ENCODE measurements at regions not wholly inside any gene's neighbourhood (a gene's known extent, or its start where the extent isn't known, plus 50 kb on each side); places are given as distances from the start of the nearest gene placed in this dataset.

- no peaks in the 10 kb centered on the region for H3K27me3 ChIP-seq
- H3K4me3 ChIP-seq, result no peak overlapping the region
- TF ChIP-seq, protein P1, sequence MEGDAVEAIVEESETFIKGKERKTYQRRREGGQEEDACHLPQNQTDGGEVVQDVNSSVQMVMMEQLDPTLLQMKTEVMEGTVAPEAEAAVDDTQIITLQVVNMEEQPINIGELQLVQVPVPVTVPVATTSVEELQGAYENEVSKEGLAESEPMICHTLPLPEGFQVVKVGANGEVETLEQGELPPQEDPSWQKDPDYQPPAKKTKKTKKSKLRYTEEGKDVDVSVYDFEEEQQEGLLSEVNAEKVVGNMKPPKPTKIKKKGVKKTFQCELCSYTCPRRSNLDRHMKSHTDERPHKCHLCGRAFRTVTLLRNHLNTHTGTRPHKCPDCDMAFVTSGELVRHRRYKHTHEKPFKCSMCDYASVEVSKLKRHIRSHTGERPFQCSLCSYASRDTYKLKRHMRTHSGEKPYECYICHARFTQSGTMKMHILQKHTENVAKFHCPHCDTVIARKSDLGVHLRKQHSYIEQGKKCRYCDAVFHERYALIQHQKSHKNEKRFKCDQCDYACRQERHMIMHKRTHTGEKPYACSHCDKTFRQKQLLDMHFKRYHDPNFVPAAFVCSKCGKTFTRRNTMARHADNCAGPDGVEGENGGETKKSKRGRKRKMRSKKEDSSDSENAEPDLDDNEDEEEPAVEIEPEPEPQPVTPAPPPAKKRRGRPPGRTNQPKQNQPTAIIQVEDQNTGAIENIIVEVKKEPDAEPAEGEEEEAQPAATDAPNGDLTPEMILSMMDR (IDR thresholded peaks at IDR 0.05), result no peak
- no peaks in the 10 kb centered on the region for H3K36me3 ChIP-seq
- no peaks in the 10 kb centered on the region for H3K9me3 ChIP-seq
- no peak for DNase-seq (ENCODE audit: low spot score in 2 of 2)
- H3K4me1 ChIP-seq, result no peaks in the 10 kb centered on the region
- intact Hi-C loops (cut with DNase I), result no loop called here
- no peak overlapping the region for H3K27ac ChIP-seq
These were observed 88.8 kb upstream of the ZBTB40 start for GRCh38 chr1:22362626-22363402.

DNA sequence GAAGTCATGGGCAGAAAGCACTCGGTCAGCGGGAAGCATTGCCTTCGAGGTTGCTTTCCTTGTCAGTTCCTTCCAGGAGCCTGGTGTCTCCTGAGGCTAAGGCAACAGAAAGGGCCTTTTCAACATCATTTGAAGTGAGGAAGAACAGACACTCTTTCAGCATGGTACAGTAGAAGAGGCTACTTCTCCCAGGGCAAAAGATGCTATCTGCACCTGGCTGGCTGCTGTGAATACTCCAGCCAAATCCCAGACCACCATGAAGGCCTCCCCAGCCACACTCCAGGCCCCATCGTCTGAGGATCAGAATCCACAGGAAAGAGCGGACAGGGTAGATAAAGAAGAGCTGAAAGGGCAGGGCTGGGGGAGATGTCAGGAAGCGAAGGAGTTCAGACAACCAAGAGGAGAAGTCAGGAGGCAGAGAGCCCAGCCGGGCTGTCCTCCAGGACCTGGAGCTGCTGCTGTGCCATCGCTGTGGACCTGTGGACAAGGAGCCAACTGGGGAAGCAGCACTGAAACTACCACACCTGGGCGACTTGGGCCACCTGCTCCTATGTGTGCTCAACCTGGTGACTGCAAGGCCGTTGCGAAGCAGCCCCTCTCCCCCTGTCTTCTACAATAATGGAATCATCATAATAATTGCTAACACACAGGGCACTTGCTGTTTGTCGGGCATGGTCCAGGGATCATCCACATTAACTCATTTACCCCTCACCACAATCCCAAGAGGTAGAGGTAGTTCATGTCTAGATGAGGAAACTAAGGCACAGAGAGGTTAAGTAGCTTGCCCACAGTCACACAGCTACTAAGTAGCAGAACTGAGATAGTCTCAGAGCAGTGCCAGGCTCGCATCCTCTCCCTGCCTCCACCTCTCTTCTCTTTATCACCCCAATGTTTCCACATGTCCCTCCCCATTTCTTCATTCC, 88.0 kb upstream of the ZBTB40 start:
- no peak for DNase-seq (ENCODE audit: low spot score in 2 of 2)
- H3K27me3 ChIP-seq, result no peaks in the 10 kb centered on the region
- H3K36me3 ChIP-seq, result no peaks in the 10 kb centered on the region
- no peak overlapping the region for H3K27ac ChIP-seq
- intact Hi-C loops (cut with DNase I), result no loop called here
- no peaks in the 10 kb centered on the region for H3K9me3 ChIP-seq
- TF ChIP-seq, protein P1 (IDR thresholded peaks at IDR 0.05), result no peak
- H3K4me3 ChIP-seq, result no peak overlapping the region
- no peaks in the 10 kb centered on the region for H3K4me1 ChIP-seq

GRCh38 chr1:22364326-22364650, 87.4 kb upstream of the ZBTB40 start:
- intact Hi-C loops (cut with DNase I), result no loop called here
- no peak for DNase-seq (ENCODE audit: low spot score in 2 of 2)
- Histone ChIP-seq H3K4me1 (no peaks in the 10 kb centered on the region), H3K27me3 (no peaks in the 10 kb centered on the region), H3K36me3 (no peaks in the 10 kb centered on the region), H3K27ac (no peak overlapping the region), H3K9me3 (no peaks in the 10 kb centered on the region), H3K4me3 (no peak overlapping the region)
- TF ChIP-seq, protein P1 (IDR thresholded peaks at IDR 0.05), result no peak

GRCh38 chr1:22364764-22365163, 86.9 kb upstream of the ZBTB40 start:
- H3K9me3 ChIP-seq, result no peaks in the 10 kb centered on the region
- no peak overlapping the region for H3K27ac ChIP-seq
- intact Hi-C loops (cut with DNase I), result no loop called here
- DNase-seq (ENCODE audit: low spot score in 2 of 2), result no peak
- H3K4me3 ChIP-seq, result no peak overlapping the region
- TF ChIP-seq, protein P1 (IDR thresholded peaks at IDR 0.05), result no peak
- no peaks in the 10 kb centered on the region for H3K4me1 ChIP-seq
- H3K27me3 ChIP-seq, result no peaks in the 10 kb centered on the region
- no peaks in the 10 kb centered on the region for H3K36me3 ChIP-seq

DNA sequence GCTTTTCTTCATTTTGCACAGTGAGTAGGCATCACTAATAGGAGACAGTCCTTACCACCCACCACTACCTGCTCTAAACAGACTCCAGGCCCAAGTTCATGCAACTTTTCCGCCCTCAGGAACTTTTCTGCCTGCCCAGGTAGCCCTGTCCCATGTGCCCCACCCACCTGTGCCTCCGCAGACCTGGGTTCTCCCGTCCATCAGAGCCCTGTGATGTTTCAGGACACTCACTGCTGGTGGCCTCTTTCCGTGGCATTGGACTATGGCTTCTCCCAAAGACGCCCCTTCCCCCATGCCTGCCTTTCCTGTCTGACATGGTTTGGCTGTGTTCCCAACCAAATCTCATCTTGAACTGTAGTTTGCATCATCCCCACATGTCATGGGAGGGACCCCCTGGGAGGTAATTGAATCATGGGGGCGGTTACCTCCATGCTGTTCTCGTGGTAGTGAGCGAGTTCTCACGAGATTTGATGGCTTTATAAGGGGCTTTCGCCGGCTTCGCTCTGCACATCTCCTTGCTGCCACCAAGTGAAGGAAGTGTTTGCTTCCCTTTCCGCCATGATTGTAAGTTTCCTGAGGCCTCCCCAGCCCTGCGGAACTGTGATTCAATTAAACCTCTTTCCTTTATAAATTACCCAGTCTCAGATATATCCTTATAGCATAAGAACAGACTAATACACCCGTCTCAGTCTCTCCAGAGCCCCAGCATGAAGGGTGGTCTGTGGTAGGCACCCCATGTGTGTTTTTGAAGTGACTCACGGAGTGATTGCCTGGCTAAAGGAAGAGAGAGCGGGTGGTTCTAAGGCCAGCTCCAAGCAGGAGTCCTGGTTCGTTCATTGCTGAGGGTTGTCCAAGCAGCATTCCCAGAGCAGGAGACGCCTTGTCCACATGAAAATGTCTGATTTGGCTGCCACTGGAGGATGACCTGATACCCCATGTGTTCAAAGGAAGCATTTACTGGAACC, 86.0 kb upstream of the ZBTB40 start:
- Histone ChIP-seq H3K27ac (no peak overlapping the region), H3K4me1 (no peaks in the 10 kb centered on the region), H3K4me3 (no peak overlapping the region), H3K9me3 (no peaks in the 10 kb centered on the region), H3K36me3 (no peaks in the 10 kb centered on the region), H3K27me3 (no peaks in the 10 kb centered on the region)
- TF ChIP-seq, protein P1 (IDR thresholded peaks at IDR 0.05), result no peak
- intact Hi-C loops (cut with DNase I), result no loop called here
- no peak for DNase-seq (ENCODE audit: low spot score in 2 of 2)
